GM06990 (cell line): ENCODE measurements at regions not wholly inside any gene's neighbourhood (a gene's known extent, or its start where the extent isn't known, plus 50 kb on each side); places are given as distances from the start of the nearest gene placed in this dataset.

Source experiments
- DNase-seq: peaks from one replicate; pipeline ENCODE4 v3.0.0-alpha.2; 2011; ENCODE audit not compliant: insufficient read length; ENCODE audit errors: extremely low read depth
- H3K27me3 ChIP-seq: replicated peaks from 2 replicates; pipeline ENCODE4 v1.6.0; 2011; ENCODE audit warnings: low read length; ENCODE audit not compliant: control insufficient read depth, insufficient read depth
- H3K36me3 ChIP-seq: 2 replicates; pipeline ENCODE4 v1.5.1; 2011; ENCODE audit warnings: low read length; ENCODE audit not compliant: control insufficient read depth, insufficient read depth
- H3K4me3 ChIP-seq: replicated peaks from 2 replicates; pipeline ENCODE4 v1.5.1; 2011; ENCODE audit warnings: low read depth, mild to moderate bottlenecking, control low read depth, low read length
- CTCF ChIP-seq: IDR thresholded peaks from 2 replicates; pipeline ENCODE4 v1.5.1; 2011; ENCODE audit warnings: low read length, control low read depth, mild to moderate bottlenecking, inconsistent platforms; ENCODE audit not compliant: insufficient read depth, poor library complexity, severe bottlenecking

GRCh38 chr5:3858524-3858923 is 262.9 kb downstream of the IRX1 start:
- Histone ChIP-seq H3K4me3 (no peak overlapping the region), H3K36me3 (no peaks in the 10 kb centered on the region), H3K27me3 (no peaks in the 10 kb centered on the region)
- no peak for TF ChIP-seq CTCF
- DNase-seq, result no peak

GRCh38 chr5:3862906-3863305 is 267.3 kb downstream of the IRX1 start:
- no peaks in the 10 kb centered on the region for H3K27me3 ChIP-seq
- no peak for DNase-seq
- TF ChIP-seq CTCF, result no peak
- no peak overlapping the region for H3K4me3 ChIP-seq
- H3K36me3 ChIP-seq, result no peaks in the 10 kb centered on the region

GRCh38 chr5:3875144-3875543 is 279.5 kb downstream of the IRX1 start:
- no peak for TF ChIP-seq CTCF
- DNase-seq, result no peak
- no peaks in the 10 kb centered on the region for H3K27me3 ChIP-seq
- no peak overlapping the region for H3K4me3 ChIP-seq
- H3K36me3 ChIP-seq, result no peaks in the 10 kb centered on the region

GRCh38 chr5:3878267-3878666 is 282.6 kb downstream of the IRX1 start:
- Histone ChIP-seq H3K27me3 (no peaks in the 10 kb centered on the region), H3K36me3 (no peaks in the 10 kb centered on the region), H3K4me3 (no peak overlapping the region)
- DNase-seq, result no peak
- no peak for TF ChIP-seq CTCF

GRCh38 chr5:3883040-3883439 is 287.4 kb downstream of the IRX1 start:
- no peak overlapping the region for H3K4me3 ChIP-seq
- H3K27me3 ChIP-seq, result no peaks in the 10 kb centered on the region
- H3K36me3 ChIP-seq, result no peaks in the 10 kb centered on the region
- no peak for TF ChIP-seq CTCF
- no peak for DNase-seq
